Stromal cell of bone marrow (primary cell): ENCODE measurements at regions not wholly inside any gene's neighbourhood (a gene's known extent, or its start where the extent isn't known, plus 50 kb on each side); places are given as distances from the start of the nearest gene placed in this dataset.
"Not testable (repeated sequence)": the region's sequence is repeated elsewhere in the genome, so short reads cannot be mapped to it uniquely, and the experiment has no call there.

Source experiments
- DNase-seq: peaks from one replicate; pipeline ENCODE4 v3.0.0-alpha.2; 2012; ENCODE audit warnings: low read depth

DNA sequence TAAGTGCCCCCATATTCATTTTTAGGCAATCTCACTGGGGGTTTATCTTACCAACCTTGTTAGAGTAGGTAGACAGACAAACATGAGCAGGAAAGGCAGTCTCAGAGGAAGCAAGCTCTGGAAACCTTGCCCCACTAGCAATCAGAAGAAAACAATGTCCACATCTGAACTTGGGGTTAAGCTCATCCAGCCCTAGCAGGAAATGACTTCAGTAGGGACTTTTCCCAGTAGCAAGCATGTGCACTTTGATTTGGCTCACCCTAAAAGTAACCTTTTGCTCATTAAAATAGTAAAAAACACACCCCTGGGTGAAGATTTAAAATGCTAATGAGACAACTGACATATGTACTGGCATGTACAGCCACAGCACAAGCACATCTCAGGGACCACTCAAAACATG is 175.5 kb downstream of the AKAIN1 start:
- no peak for DNase-seq

DNA sequence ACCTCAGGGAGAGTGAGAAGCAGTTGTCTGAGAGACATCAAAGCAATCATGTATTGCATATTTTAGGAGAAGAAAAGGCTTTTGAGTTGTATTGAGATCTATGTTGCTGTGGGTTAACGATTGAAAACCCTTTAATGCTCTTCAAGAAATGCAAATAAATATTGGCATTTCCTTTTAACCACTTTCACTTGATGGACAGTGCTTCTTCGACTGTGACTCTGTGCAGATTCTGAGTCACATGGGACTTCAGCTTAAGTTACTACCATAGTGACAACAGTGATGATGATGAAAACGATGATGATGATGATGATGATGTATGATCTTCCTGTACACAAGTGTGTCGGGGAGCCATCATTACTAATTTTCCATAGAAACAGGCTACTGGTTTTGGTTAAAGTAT is 181.8 kb downstream of the AKAIN1 start:
- DNase-seq: no peak

DNA sequence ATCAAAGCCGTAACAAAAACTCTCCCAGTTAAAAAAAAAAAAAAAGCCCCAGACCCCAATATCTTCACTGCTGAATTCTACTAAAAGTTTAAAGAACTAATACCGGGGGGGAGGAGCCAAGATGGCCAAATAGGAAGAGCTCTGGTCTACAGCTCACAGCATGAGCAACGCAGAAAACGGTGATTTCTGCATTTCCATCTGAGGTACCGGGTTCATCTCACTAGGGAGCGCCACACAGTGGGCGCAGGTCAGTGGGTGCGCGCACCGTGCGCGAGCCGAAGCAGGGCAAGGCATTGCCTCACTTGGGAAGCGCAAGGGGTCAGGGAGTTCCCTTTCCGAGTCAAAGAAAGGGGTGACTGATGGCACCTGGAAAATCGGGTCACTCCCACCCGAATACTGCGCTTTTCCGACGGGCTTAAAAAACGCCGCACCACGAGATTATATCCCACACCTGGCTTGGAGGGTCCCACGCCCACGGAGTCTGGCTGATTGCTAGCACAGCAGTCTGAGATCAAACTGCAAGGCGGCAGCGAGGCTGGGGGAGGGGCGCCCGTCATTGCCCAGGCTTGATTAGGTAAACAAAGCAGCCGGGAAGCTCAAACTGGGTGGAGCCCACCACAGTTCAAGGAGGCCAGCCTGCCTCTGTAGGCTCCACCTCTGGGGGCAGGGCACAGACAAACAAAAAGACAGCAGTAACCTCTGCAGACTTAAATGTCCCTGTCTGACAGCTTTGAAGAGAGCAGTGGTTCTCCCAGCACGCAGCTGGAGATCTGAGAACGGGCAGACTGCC is 192.8 kb downstream of the AKAIN1 start:
- DNase-seq: not testable (repeated sequence)

DNA sequence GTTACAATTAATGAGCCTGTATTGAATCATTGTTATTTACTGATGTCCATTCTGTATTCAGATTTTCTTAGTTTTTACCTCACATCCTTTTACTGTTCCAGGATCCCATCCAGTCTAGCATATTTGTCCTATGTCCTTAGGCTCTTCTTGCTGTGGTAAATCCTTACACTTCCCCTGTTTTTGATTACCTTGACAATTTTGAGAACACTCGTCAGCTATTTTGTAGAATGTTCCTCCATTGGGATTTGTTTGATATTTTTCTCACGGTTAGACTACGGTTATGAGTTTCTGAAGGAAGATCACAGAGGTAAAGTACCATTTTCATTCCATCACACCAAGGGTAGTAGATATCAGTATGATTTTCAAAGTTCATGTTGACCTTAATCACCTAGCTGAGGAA is 202.3 kb downstream of the AKAIN1 start:
- DNase-seq: no peak

DNA sequence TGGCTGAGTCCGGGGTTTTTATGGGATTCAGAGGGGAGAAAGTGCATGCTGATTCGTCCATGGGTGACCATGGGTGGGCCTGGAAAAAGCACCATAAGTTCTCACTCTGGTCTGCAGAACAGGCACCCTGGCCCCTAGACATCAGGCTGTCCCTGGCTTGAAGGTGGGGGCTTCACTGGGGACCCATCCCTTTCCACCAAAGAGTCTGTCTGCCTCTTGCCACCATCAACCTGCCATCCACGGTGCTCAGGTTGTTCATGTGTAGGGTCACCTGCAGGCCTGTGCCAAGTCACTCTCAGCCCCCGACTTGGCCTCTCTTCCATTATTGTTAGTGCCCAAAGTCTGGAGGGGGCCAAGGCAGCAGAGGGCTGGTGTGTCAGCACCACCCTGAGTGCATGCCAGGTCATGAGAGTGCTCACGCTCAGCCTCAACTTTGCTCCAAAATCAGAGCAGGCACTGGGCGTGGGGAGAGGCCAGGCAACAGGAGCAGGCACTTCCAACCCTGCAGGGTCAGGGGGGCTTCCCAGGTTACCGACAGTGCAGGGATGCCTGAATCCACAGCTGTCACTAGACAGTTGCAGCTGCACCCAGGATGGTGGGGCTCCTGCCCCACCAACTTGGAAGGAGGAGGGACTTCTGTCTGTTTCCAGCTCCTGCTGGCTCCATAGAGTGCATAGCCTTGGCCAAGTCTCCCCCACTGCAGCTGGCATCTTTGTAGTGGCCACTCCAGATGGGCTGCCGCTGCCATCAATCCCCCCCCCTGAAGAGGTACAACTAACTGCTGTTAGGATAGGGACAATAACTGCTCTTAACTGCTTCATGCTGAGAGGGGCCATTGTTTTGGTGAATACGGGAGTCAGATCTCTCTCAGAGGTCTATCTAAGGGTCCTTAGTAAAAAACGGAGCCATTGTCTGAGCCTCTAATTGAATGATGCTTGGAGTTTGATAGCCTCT is 209.3 kb downstream of the AKAIN1 start:
- no peak for DNase-seq

DNA sequence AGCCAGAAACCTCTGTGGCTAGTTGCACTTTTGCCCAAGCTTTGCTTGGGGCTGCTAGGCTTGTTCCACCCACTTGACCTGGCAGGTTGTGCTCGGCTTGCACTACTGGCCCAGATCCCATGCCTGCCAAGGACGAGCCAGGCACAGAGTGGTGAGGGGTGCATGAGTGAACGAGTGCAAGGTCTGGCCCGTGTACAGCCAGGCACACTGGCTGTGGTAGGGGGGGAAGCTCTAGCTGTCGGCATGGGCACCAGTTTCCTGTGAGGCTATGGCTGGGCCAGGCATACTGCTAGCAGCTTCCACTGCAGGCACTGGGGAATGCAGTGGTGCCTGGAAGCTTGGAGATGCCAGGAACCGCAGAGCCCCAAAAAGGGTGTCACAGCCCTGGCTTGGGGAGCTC is 210.4 kb downstream of the AKAIN1 start:
- DNase-seq: no peak

DNA sequence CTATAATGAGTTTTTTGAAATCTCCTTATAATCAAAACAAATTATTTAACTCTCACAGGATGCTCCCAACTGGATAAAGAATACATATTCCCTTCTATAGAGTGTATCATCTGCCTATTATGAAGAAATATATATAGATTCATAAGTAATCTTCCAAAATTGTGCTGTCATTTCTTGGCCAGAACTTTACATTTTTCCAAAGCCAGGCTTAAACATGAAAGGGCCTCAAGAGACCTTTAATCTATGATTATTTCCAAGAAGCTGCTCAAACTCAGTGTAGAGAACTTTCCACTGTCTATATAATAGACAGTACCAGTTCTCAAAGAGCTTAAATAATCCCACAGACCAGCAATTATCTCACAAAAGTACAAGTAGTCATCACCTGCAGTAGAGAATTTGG is 211.0 kb downstream of the AKAIN1 start:
- no peak for DNase-seq

DNA sequence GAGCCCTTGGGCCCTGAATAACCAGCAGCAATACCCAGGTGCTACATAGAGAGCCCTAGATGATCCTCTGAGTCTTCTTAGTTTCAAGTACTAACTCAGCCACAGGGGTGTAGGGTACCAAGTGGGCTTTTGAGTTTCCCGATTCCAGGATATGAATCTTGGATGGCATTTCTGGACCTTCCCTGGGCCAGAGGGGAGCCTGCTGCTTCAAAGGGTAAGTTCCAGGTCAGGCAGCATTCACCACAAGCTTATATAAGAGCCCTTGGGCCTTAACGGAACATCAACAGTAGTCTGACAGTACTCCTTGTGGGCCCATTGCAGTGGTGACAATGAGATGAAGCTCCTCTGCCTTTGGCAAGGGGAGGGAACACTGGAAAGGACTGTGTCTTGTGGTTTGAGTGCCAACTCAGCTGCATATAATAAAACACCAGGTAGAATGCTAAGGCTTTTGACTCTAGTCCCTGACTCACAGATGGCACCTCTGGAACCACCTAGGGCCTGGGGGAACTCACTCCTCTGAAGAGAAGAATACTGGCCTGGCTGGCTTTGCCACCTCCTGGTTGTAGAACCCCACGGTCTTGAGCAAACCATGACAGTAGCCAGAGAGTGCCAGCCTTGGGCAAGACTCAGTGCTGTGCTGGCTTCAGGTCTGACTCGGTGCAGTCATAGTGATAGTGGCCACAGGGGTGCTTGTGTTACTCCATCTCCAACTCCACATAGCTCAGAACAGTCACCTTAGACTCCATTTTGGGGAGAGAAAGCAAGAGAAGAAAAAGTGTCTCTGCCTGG is 235.7 kb downstream of the AKAIN1 start:
- no peak for DNase-seq

DNA sequence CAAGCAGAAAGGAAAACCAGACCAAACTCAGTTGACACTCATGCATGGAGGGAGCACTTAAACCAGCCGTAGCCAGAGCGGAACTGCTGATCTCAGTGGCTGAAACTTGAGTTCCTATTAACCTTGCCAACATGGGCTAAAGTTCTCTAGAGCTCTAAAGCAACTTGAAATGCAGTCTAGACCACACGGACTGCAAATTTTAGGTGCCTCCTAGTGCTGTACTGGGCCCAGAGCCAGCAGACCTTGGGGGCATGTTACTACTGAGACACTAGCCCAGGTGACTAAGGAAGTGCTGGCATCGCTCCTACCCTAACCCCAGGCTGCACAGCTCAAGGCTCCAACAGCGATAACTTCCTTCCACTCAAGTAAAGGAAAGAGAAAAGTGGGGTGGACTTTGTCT is 236.5 kb downstream of the AKAIN1 start:
- DNase-seq: no peak

DNA sequence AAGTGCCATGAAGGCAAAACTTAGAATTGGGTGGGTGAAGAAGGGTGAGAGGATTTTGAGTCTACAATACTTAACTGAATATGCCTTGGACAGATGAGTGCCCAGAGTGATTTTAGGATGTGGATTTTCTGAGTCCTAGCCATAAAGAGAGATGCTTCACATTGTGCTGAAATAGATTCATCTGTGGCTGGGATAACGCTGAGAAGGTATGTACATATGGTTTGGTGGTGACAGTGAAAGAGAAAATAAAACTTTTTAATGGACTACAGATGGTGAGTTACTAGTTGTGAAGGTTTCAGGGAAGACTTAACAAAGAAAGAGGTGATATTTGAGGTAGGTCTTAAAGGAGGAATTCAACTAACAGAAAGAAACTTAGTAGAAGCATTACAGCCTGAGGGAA is 265.8 kb downstream of the AKAIN1 start:
- no peak for DNase-seq

DNA sequence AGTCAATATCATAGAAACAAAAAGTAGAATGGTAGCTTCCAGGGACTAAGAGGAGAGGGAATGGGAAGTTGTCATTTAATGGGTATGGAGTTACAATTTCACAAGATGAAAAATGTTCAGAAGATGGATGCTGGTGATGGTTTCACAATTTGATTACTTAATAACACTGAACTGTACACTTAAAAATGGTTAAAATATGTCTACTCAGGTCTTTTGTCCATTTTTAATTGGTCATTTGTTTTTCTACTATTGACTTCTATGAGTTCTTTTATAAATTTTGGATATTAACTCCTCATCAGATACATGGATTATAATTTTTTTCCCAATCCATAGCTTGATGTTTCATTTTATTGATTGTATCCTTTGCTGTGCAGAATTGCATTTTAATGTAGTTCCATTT is 275.5 kb downstream of the AKAIN1 start:
- DNase-seq: no peak

DNA sequence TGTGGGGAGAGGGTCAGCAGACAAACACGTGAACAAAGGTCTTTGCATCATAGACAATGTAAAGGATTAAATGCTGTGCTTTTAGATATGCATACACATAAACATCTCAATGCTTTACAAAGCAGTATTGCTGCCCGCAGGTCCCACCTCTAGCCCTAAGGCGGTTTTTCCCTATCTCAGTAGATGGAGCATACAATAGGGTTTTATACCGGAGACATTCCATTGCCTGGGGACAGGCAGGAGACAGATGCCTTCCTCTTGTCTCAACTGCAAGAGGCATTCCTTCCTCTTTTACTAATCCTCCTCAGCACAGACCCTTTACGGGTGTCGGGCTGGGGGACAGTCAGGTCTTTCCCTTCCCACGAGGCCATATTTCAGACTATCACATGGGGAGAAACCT is 279.5 kb downstream of the AKAIN1 start:
- DNase-seq: not testable (repeated sequence)

DNA sequence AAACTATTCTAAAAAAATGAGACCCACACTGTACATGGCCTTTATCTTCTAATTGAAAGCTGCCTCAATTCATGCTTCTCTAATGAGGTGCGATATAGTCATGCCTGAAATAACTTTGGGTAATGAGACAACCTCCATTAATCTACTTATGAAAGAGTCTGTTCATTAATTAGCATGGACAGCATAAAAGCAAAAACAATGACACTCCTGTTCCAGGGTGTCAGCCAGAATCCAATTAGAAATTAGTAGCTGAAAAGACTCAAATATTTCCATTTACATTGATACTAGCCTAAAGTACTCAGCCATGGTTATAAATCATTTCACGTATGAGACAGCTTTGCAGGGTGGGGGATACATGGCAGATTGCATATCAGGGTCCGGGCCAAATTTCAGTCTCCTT is 288.7 kb downstream of the AKAIN1 start:
- no peak for DNase-seq

DNA sequence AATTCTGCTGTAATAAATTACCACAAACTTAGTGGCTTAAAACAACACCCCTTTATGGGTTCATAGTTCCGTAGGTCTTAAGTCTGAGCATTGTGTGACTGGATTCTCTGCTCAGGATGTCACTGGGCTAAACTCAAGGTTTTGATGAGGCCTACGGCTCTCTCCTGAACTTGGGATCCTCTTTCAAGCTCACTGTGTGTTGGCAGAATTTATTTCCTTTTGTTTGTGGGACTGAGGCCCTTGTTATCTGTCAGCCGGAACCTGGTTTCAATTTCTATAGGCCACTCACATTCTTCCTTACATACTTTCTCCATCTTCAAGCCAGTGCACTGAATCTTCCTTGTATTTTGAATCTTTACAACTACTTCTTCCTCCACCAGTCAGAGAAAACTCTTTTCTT is 290.2 kb downstream of the AKAIN1 start:
- no peak for DNase-seq

DNA sequence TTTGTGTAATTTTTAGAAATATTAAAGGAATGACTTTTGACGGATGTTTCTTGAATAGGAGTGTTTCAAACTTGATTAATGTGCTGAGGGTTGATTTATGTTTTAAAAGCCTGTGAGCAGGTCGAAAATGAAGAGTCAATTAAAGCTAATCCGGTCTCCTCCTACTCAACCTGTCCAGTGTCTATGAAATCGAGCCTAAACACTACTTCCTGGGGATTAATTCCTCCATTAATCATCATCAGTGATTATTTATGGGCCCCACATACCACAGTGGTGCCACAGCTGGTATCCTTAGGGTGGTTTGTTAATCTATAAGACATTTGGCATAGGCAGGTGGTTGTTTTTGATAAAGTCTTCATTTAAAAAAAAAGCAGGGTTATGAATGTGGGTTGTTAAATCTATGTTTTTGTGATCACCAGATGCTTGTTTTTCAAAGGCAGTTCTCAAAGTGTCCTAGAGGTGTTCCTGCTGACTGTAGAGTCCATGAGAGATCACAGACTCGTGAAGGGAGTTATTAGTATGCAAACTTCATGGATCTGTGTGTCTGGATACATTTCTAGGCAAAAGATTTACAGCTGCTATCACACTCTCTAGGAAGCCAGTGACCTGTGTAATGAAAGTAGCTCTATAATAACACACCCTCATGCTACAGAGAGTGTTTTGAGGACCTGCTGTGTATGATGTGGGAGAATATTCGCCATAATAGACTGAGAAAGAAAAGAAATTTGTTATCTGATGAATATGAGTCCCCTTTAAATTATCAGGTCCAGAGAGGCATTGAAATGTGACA is 308.6 kb downstream of the AKAIN1 start:
- no peak for DNase-seq

DNA sequence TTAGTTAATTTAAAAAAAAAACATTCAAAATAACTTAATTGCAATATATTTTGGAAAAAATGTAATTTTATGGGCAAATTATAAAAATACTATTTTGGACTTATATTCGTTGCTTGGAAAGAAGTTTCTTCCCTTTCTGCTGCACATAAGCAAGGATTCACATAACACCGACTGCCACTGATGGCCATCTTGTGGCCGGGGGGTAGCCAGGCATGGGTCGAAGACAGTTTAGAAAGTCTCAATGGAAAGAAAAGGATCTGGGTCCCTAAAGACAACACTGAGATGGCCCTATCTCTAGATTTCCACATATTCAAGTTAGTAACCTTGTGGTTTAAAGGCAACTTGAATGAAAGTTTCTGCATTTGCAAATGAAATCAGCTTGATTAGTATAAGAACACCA is 318.6 kb downstream of the AKAIN1 start:
- DNase-seq: no peak

DNA sequence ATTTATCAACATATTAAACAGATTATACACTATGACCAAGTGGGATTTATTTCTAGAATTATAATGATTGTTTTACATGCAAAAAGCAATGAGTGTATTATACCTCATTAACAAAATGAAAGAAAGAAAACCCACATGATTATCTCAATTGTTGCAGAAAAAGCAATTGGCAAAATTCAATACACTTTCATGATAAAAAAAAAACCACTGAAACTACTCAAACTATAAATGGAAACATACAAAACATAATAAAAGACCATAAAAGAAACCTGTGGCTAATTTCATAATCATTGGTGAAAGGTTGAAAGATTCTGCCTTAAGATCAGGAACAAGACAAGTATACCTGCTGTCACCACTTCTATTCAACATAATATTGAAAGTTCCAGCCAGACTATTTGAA is 325.9 kb downstream of the AKAIN1 start:
- DNase-seq: no peak

DNA sequence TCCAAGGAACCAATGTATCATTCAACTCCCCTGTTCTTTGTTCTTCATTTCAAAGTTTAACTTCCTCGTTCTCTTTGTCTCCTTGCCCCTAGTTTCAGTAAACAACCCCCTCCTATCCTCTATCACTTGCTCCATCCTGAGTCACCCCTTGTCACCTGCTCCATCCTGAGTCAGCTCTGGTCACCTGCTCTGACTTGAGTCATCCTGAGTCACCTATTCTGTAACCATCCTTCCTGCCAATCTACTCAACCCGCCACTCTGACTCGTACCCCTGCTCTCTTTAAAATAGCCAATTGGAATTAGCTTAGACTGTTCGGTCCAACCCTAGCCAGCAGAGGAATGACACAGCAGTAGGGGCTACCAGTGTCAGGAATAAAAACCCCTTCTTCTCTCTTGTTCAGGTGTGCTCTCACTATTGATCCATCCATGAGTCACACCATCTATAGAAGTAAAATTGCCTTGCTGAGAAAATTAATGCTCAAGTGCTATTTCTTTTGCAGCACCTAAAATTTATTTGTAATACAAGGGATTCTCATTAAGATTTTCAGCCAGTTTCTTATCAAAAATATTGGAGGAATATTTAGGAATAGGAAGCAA is 326.8 kb downstream of the AKAIN1 start:
- DNase-seq: no peak

DNA sequence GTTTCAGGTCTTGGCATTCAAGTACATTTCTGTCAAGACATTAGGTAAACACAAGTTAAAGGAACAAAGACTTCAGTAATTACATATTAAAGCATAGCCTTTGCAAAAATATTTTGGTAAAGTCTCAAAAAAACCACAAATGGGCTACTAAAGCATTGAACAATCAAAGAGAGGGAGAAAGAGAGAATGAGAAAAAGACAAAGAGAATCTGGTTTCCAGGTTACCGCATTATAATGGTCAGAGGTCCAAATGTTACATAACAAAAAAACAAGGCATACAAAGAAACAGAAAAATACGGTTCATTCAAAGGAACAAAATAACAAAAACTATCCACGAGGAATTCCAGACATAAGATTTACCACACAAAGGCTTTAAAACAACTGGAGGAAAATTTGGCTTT is 327.9 kb downstream of the AKAIN1 start:
- no peak for DNase-seq

DNA sequence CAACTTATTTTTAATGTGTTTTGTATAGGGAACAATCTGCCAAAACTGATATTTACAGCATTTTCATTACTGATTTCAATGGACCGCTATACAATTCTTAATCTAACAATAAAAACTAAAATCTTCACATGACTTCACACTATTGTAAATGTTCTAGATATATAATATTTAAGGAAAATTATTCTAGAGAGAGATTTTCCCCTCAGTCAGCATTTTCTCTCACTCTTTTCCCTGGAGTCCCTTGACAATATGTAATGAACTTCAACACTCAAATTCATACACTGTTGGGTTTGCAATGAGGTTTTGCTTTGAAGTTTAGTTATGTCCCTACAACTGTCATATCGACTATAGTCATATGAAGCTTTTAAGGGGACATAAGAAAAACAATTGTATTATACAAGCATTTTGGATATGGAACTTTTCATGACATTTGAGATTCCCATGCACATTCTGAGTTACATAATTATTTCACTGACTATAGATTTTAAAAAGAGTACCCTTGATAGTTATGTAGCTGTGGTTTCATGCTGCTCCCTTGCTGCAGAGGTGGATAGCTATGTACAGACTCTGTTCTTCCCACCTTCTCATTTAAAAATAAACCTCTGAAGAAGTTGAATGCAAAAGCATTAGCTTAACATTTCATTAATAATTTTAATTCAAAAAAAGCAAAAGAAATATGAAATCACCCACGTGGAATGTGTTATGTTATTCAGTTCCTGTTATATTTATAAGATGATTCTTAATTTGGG is 338.5 kb downstream of the AKAIN1 start:
- DNase-seq: no peak

DNA sequence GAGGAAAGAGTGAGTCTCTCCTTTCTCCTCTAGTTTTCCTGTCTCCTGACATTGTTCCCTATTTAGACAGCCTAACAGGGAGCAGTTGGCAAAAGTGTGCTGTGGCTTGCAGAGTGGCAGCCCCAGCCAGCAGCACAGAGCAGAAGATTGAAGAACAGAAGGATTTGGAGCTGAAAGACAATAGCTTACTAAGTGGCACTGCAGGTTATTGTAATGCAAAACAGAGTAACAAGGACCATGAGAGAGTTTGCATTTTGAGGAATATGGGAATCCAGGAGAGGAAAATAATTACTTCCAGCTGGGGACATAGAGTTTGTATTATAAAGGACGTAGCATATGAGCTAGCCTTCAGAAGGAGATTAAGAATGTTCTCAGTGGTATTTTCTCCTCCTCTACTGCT is 342.4 kb downstream of the AKAIN1 start:
- DNase-seq: no peak
